Spleen (tissue), 11 donors: ENCODE measurements at regions not wholly inside any gene's neighbourhood (a gene's known extent, or its start where the extent isn't known, plus 50 kb on each side); places are given as distances from the start of the nearest gene placed in this dataset.
"Not testable (repeated sequence)": the region's sequence is repeated elsewhere in the genome, so short reads cannot be mapped to it uniquely, and the experiment has no call there.

Source experiments
- DNase-seq: peaks from one replicate; pipeline ENCODE4 v3.0.0-alpha.2; 2020
- H3K27ac ChIP-seq, 8 donors: fragments of 200-600 bp; sonication (generic) in 7 of 8; 1 replicate in 4 of 8; 2 replicates in 4 of 8; pipeline versions ENCODE4 v1.5.0 to v1.8.0; 2016 to 2021; ENCODE audit warnings: inconsistent platforms in 4 of 8, mild to moderate bottlenecking in 4 of 8, moderate library complexity in 1 of 8
- H3K27me3 ChIP-seq, 7 donors: fragments of 200-600 bp; sonication (generic) in 6 of 7; replicated peaks in 1 of 7; 1 replicate in 4 of 7; 2 replicates in 3 of 7; pipeline versions ENCODE4 v1.5.0 to v1.8.0; 2016 to 2021; ENCODE audit warnings: inconsistent platforms in 3 of 7, mild to moderate bottlenecking in 1 of 7
- H3K36me3 ChIP-seq, 6 donors: fragments of 200-600 bp; sonication (generic) in 5 of 6; 1 replicate in 4 of 6; 2 replicates in 2 of 6; pipeline versions ENCODE4 v1.5.0 to v1.8.0; 2016 to 2021; ENCODE audit warnings: inconsistent platforms in 2 of 6
- H3K4me1 ChIP-seq, 6 donors: fragments of 200-600 bp; sonication (generic) in 5 of 6; 1 replicate in 3 of 6; 2 replicates in 3 of 6; pipeline versions ENCODE4 v1.5.0 to v1.8.0; 2016 to 2021; ENCODE audit warnings: inconsistent platforms in 3 of 6
- H3K4me3 ChIP-seq, 8 donors: fragments of 200-600 bp; sonication (generic) in 7 of 8; 1 replicate in 4 of 8; 2 replicates in 4 of 8; pipeline versions ENCODE4 v1.5.0 to v1.8.0; 2016 to 2021; ENCODE audit warnings: inconsistent platforms in 4 of 8, mild to moderate bottlenecking in 4 of 8, moderate library complexity in 2 of 8
- H3K9me3 ChIP-seq, 8 donors: fragments of 200-600 bp; sonication (generic) in 7 of 8; 1 replicate in 4 of 8; 2 replicates in 4 of 8; pipeline versions ENCODE4 v1.5.0 to v1.8.0; 2016 to 2021; ENCODE audit warnings: inconsistent platforms in 4 of 8
- POLR2A ChIP-seq, 3 donors: fragments of 450-650 bp; IDR thresholded peaks; one replicate each; pipeline ENCODE4 v1.5.1; 2017; ENCODE audit warnings: antibody characterized with exemption in 3 of 3, mild to moderate bottlenecking in 1 of 3
- POLR2AphosphoS5 ChIP-seq, 3 donors: sonication (generic); formaldehyde crosslinking; IDR thresholded peaks; one replicate each; pipeline ENCODE4 v1.5.1; 2017; ENCODE audit warnings: antibody characterized with exemption in 3 of 3
- WGBS, 5 donors: extraction: QIAGEN DNeasy Blood & Tissue Kit in 3 of 5; methylation state at CpG; one replicate each; pipeline versions ENCODE4 v1.1.5 to v1.1.7; 2013 to 2018; 5-methylcytosine and 5-hydroxymethylcytosine counted together
- intact Hi-C: fragments of 100-400 bp; cut with DNase I; formaldehyde crosslinking; loops from one replicate; pipeline ENCODE4 v1.15.0; 2023; ENCODE audit warnings: low total_unique reads
- donor health status: healthy with polysubstance abuse.
- donor health status: DM: no; HTN: no; CAD: no; lungs with moderate emphysema.
- donor health status: DM: no; HTN: no; CAD: no.
- donor health status: Bipolar disorder and iron deficiency.
- donor health status: healthy.
- donor health status: DM: no; HTN: no; CAD: no.
- donor health status: DM: yes; HTN: yes; CAD: no.

DNA sequence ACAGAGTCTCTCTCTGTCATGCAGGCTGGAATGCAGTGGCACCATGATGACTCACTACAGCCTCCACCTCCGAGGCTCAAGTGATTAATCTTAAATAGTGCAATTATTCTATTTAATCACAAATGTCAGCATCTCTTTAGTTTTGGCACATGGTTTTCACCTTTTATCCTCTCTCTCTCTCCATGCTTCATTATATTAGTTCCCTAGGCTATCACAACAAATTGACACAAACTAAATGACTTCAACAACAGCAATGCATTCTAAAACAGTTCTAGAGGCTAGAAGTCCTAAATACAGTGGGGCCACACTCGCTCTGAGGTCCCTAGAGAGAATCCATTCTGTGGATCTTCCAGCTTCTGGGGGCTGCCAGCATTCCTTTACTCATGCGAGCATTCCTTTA is 178.2 kb upstream of the ZNG1F start:
- H3K27me3 ChIP-seq, H3K4me1 ChIP-seq, DNase-seq, H3K9me3 ChIP-seq, intact Hi-C loops, H3K27ac ChIP-seq, H3K36me3 ChIP-seq, H3K4me3 ChIP-seq: not testable (repeated sequence)
- 50 to 88% (median 75%) methylated on average over 2 of the region's 3 CpGs for WGBS, 5 donors

DNA sequence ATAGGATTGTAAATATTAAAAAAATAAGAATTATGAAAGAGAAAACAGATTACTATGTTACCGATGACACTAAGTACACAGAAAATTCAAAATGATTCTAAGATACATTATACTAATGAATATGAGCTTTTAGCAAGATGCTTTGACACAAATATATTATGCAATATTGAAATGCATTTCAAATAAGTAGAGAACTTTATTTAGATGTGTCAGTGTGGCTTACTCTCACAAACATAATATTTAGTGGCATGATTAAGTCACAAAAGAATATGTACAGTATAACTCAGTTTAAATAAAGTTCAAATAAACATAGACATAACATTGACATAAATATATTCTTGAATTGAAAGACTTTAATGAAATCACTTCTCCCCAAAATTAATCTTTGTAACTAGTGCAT is 172.7 kb upstream of the ZNG1F start:
- H3K4me1 ChIP-seq = peaks cover 0 to 14% (median 6%) of the 10 kb centered on the region in 6 donors
- H3K27me3 ChIP-seq, DNase-seq, H3K36me3 ChIP-seq, H3K4me3 ChIP-seq, H3K27ac ChIP-seq, H3K9me3 ChIP-seq, intact Hi-C loops: not testable (repeated sequence)
- WGBS, 5 donors = 92 to 93% methylated on average over 1 of the region's 1 CpG; no CpG with 5 or more reads in 3 of the 5 donors

DNA sequence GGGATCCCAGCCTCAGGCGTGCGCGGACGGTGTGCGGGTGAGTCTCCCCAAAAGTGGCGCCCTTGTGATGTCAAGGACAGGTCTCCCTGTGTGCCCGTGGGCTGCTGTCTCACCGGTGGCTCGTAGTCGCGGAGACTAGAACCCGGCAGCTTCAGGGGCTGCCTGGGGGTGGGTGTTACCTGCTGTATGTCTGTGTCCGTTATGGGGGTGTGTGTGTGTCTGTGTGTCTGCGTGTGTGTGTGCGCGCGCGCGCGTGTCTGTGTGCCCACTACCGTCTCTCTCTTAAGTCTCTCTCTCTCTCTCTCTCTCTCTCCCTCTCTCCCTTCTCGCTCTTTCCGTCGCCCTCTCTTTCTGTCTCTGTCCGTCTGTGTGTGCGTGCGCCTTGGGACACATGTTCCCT is 170.0 kb upstream of the ZNG1F start:
- Histone ChIP-seq H3K27ac (peak overlapping the region in 7 of 8 donors; percentile 80 to 88 (median 85)), H3K4me3 (peak overlapping the region; percentile 21 to 79 (median 62)), H3K4me1 (peaks cover 0 to 19% (median 6%) of the 10 kb centered on the region in 6 donors)
- H3K9me3 ChIP-seq, H3K27me3 ChIP-seq, H3K36me3 ChIP-seq, intact Hi-C loops: not testable (repeated sequence)
- DNase-seq = peak; percentile 88
- 0 to 2% (median 1%) methylated on average over 14 to 20 of the region's 27 CpGs; no CpG with 5 or more reads in 1 of the 5 donors for WGBS, 5 donors

DNA sequence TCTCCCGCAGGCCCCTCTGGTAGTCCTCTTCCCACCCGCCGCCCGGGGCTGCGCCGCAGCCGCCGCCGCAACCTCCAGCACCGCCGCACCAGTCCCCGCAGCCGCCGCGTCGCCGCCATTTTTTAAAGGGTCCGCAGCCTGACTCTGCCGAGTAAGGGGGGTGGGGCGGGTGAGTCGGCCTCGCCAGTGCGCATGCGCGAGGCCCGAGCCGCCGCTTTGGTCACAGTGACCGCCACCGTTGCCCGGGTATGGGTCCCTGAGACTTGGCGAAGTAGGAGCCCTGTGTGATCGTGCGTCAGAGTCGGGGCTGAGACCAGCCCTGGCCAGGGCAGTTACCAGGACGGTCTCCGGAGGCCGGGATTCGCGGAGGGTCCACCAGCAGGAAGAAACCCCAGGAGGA is 169.6 kb upstream of the ZNG1F start:
- H3K36me3 ChIP-seq, intact Hi-C loops, H3K9me3 ChIP-seq, H3K27me3 ChIP-seq: not testable (repeated sequence)
- peak; percentile 74 to 88 (median 83) for TF ChIP-seq POLR2AphosphoS5 (IDR thresholded peaks at IDR 0.05)
- TF ChIP-seq POLR2A (IDR thresholded peaks at IDR 0.05) = peak in 1 of 3 donors; percentile 60
- 1 to 3% methylated on average over 25 to 30 of the region's 40 CpGs; no CpG with 5 or more reads in 3 of the 5 donors for WGBS, 5 donors
- Histone ChIP-seq H3K27ac (peak overlapping the region in 7 of 8 donors; percentile 80 to 88 (median 85)), H3K4me3 (peak overlapping the region in 7 of 8 donors; percentile 42 to 79 (median 63)), H3K4me1 (peaks cover 0 to 19% (median 6%) of the 10 kb centered on the region in 6 donors)
- DNase-seq = peak; percentile 96

DNA sequence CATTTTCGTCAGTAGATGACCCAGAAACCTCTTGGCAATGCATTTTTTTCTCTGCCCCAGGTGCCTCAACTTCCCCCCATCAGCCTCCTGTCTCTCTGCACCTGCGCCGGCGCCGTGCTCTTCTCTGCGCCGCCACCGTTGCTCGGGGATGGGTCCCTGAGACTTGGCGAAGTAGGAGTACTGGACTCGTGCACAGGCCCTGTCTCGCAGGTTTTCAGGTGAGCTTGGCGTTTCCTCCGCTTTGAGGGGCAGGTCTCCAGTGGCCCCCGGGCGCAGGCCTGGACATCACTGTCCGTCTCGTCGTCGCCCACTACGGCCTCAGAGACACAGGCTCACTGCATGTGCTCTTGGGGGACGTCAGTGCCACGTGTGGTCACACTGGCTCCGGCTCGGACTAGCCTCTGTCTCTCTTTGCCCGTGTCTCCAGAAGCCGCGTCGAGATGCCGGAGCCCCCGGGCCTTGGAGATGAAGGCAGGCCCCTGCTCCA is 168.8 kb upstream of the ZNG1F start:
- Histone ChIP-seq H3K4me1 (peaks cover 0 to 19% (median 6%) of the 10 kb centered on the region in 6 donors), H3K4me3 (peak overlapping the region in 7 of 8 donors; percentile 20 to 79 (median 63)), H3K27ac (peak overlapping the region in 6 of 8 donors; percentile 80 to 88 (median 86))
- 31 to 66% (median 37%) methylated on average over 13 to 22 of the region's 31 CpGs; no CpG with 5 or more reads in 1 of the 5 donors for WGBS, 5 donors
- intact Hi-C loops, H3K9me3 ChIP-seq, H3K27me3 ChIP-seq, H3K36me3 ChIP-seq: not testable (repeated sequence)
- peak; percentile 82 for DNase-seq

DNA sequence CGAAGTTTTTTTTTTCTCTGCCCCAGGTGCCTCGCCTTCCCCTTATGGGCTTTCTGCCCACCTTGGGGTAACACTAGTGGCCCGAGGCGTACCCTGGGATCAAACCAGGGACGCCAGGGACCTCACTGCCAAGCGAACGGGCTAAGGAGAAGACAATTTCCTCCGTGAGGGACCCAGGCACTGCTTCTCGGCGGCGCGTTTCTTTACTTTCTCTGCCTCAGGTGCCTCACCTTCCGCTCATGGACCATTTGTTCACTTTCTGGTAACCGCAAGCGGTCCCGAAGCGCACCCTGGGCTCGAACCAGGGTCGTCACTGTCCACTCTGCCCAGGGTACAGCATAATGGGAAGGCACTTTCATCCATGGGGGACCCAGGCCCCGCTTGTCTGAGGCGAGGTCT is 168.2 kb upstream of the ZNG1F start:
- H3K36me3 ChIP-seq, H3K9me3 ChIP-seq, H3K27me3 ChIP-seq, intact Hi-C loops: not testable (repeated sequence)
- DNase-seq = peak; percentile 71
- WGBS, 5 donors = 79 to 92% (median 86%) methylated on average over 17 to 19 of the region's 21 CpGs
- H3K4me1 ChIP-seq = peaks cover 0 to 19% (median 6%) of the 10 kb centered on the region in 6 donors
- peak overlapping the region in 4 of 8 donors; percentile 75 to 80 (median 77) for H3K27ac ChIP-seq
- H3K4me3 ChIP-seq = peak overlapping the region in 1 of 8 donors; percentile 79

DNA sequence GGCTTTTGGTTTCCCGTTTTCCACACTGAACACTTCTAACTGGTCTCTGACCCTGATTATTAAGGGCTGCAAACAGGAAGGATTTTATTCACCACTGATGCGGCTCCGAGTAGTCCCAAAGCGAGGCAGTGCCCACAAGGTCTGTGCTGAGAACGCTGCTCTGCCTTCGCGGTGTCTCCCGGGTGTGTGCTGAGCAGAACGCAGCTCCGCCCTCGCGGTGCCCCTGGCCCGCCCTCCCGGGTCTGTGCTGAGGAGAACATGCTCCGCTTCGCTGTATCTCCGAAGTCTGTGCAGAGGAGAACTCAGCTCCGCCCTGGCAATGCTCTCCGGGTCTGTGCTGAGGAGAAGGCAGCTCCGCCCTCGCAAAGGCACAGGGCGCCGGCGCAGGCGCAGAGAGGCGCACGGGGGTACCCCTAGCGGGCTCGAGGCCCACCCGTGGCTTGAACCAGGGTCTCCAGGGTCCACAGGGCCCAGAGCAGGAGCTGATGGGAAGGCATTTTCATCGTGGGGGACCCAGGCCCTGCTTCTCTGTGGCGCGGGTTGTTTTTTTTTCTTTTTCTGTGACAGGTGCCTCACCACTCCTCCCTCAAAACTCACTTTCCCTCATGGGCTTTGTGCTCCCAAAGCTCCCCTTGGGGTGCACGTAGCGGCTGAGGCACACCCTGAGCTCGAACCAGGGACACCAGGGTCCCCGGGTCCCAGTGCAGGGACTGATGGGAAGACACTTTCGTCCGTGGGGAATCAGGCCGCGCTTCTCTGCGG is 167.7 kb upstream of the ZNG1F start:
- Histone ChIP-seq H3K4me3 (peak overlapping the region in 5 of 8 donors; percentile 11 to 60 (median 27)), H3K4me1 (peaks cover 0 to 19% (median 6%) of the 10 kb centered on the region in 6 donors), H3K27ac (peak overlapping the region in 7 of 8 donors; percentile 38 to 80 (median 75))
- peak in 2 of 3 donors; percentile 57 to 59 for TF ChIP-seq POLR2AphosphoS5 (IDR thresholded peaks at IDR 0.05)
- H3K27me3 ChIP-seq, H3K9me3 ChIP-seq, intact Hi-C loops, H3K36me3 ChIP-seq: not testable (repeated sequence)
- whole genome bisulfite sequencing, 5 donors = 5 to 34% (median 10%) methylated on average over 8 to 18 of the region's 42 CpGs
- peak; percentile 98 for DNase-seq

DNA sequence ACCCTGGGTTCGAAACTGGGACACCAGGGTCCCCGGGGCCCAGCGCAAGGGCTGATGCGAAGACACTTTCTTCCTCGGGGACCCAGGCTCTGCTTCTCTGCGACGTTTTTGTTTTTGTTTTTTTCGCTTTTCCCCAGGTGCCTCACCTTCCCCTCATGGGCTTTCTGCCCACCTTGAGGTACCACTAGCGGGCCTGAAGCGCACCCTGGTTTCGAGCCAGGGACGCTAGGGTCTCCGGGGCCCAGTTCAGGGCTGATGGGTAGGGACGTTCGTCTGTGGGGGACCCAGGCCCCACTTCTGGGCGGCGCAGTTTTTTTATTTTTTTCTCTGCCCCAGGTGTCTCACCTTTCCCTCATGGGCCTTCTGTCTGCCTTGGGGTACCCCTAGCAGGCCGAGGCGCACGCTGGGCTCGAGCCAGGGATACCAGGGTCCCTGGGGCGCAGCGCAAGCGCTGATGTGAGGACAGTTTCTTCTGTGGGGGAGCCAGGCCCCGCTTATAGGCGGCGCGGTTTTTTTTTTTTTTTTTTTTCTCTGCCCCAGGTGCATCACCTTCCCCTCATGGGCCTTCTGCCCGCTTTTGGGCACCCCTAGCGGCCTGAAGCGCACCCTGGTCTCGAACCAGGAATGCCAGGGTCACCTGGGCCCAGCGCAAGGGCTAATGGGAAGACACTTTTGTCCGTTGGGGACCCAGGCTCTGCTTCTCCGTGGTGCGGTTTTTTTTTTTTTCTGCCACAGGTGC is 166.8 kb upstream of the ZNG1F start:
- peak overlapping the region in 2 of 8 donors; percentile 35 to 60 for H3K4me3 ChIP-seq
- DNase-seq = peak; percentile 76
- intact Hi-C loops, H3K36me3 ChIP-seq, H3K27me3 ChIP-seq, H3K9me3 ChIP-seq: not testable (repeated sequence)
- peak overlapping the region in 4 of 8 donors; percentile 75 to 80 (median 77) for H3K27ac ChIP-seq
- H3K4me1 ChIP-seq = peaks cover 0 to 19% (median 6%) of the 10 kb centered on the region in 6 donors
- 11 to 34% (median 24%) methylated on average over 5 to 12 of the region's 36 CpGs for WGBS, 5 donors

DNA sequence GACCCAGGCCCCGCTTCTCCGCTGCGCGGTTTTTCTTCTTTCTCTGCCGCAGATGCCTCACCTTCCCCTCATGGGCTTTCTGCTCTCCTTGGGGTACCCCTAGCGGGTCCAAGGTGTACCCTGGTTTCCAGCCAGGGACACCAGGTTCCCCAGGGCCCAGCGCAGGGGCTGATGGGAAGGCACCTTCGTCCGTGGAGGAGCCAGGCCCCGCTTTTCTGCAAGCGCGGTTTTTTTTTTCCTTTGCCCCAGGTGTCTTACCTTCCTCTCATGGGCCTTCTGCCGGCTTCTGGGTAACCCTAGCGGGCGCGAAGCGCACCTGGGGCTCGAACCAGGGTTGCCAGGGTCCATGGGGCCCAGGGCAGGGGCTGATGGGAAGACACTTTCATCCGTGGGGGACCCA is 165.9 kb upstream of the ZNG1F start:
- H3K27me3 ChIP-seq, H3K9me3 ChIP-seq, intact Hi-C loops, H3K36me3 ChIP-seq: not testable (repeated sequence)
- Histone ChIP-seq H3K4me1 (peaks cover 0 to 19% (median 6%) of the 10 kb centered on the region in 6 donors), H3K27ac (peak overlapping the region in 6 of 8 donors; percentile 36 to 67 (median 40)), H3K4me3 (peak overlapping the region in 7 of 8 donors; percentile 22 to 50 (median 34))
- WGBS, 5 donors = 0 to 9% (median 8%) methylated on average over 4 to 12 of the region's 19 CpGs
- DNase-seq = peak; percentile 72
